Kidney (tissue), 13 donors: ENCODE measurements at regions not wholly inside any gene's neighbourhood (a gene's known extent, or its start where the extent isn't known, plus 50 kb on each side); places are given as distances from the start of the nearest gene placed in this dataset.

Experiments
- DNase-seq, 5 donors: peaks; one replicate each; pipeline ENCODE4 v3.0.0-alpha.2; 2013 to 2020
- FAIRE-seq: peaks from 2 replicates; lab custom pipeline; 2012; peaks lifted over from hg19 to GRCh38; lab: Jason Lieb, UNC
- H3K27ac ChIP-seq, 2 donors: one replicate each; pipeline ENCODE4 v1.7.0; 2013; ENCODE audit warnings: low read depth in 2 of 2, low read length in 2 of 2, inconsistent platforms in 1 of 2
- H3K27me3 ChIP-seq: one replicate; pipeline ENCODE4 v1.7.1; 2013; ENCODE audit warnings: low read length, inconsistent platforms; ENCODE audit not compliant: control insufficient read depth, insufficient read depth
- H3K36me3 ChIP-seq, 3 donors: one replicate each; pipeline versions ENCODE4 v1.7.0 to v1.7.1; 2013; ENCODE audit warnings: low read length in 3 of 3, control low read depth in 1 of 3, inconsistent platforms in 1 of 3; ENCODE audit not compliant: insufficient read depth in 3 of 3, control insufficient read depth in 2 of 3
- H3K4me1 ChIP-seq, 3 donors: one replicate each; pipeline versions ENCODE4 v1.7.0 to v1.7.1; 2013; ENCODE audit warnings: low read length in 3 of 3, inconsistent platforms in 1 of 3, low read depth in 1 of 3; ENCODE audit not compliant: control insufficient read depth in 2 of 3, insufficient read depth in 2 of 3
- H3K4me3 ChIP-seq, 3 donors: one replicate each; pipeline versions ENCODE4 v1.7.0 to v1.8.1; 2013; ENCODE audit warnings: low read length in 3 of 3, control low read depth in 1 of 3, inconsistent platforms in 1 of 3
- H3K9ac ChIP-seq, 3 donors: one replicate each; pipeline versions ENCODE4 v1.7.0 to v1.7.1; 2013; ENCODE audit warnings: low read length in 3 of 3, control low read depth in 1 of 3, inconsistent platforms in 1 of 3
- H3K9me3 ChIP-seq, 3 donors: one replicate each; pipeline versions ENCODE4 v1.7.0 to v1.7.1; 2013; ENCODE audit warnings: low read length in 3 of 3, control low read depth in 1 of 3, inconsistent platforms in 1 of 3; ENCODE audit not compliant: control insufficient read depth in 2 of 3, insufficient read depth in 1 of 3
- CTCF ChIP-seq: IDR thresholded peaks from 3 replicates; pipeline ENCODE4 v1.5.1; 2012; ENCODE audit warnings: mild to moderate bottlenecking, moderate library complexity, borderline replicate concordance; ENCODE audit not compliant: insufficient read depth; ENCODE audit errors: extremely low read depth
- intact Hi-C: fragments of 100-400 bp; cut with DNase I; formaldehyde crosslinking; loops from one replicate; pipeline ENCODE4 v1.11.1; 2022
- donor health status: control.
- donor health status: control.
- donor health status: control.
- donor health status: control.
- donor health status: control.
- donor health status: DM: yes; HTN: yes; CAD: no.
- donor health status: Normal renal cell carcinoma (clear cell type).

GRCh38 chr2:188114014-188114413 is 177.7 kb upstream of the GULP1 start:
- Histone ChIP-seq H3K36me3 (no peaks in the 10 kb centered on the region), H3K4me1 (no peaks in the 10 kb centered on the region), H3K9ac (no peak overlapping the region), H3K27ac (no peak overlapping the region), H3K27me3 (no peaks in the 10 kb centered on the region), H3K9me3 (no peaks in the 10 kb centered on the region), H3K4me3 (no peak overlapping the region)
- no peak for TF ChIP-seq CTCF
- FAIRE-seq = no peak
- intact Hi-C loops = no loop called here
- no peak for DNase-seq

GRCh38 chr2:188117706-188118105 is 174.0 kb upstream of the GULP1 start:
- Histone ChIP-seq H3K27me3 (no peaks in the 10 kb centered on the region), H3K9ac (no peak overlapping the region), H3K4me3 (no peak overlapping the region), H3K36me3 (no peaks in the 10 kb centered on the region), H3K4me1 (no peaks in the 10 kb centered on the region), H3K27ac (no peak overlapping the region), H3K9me3 (no peaks in the 10 kb centered on the region)
- intact Hi-C loops = no loop called here
- no peak for TF ChIP-seq CTCF
- DNase-seq (no peak), FAIRE-seq (no peak)

GRCh38 chr2:188118431-188118830 is 173.2 kb upstream of the GULP1 start:
- no peaks in the 10 kb centered on the region for H3K4me1 ChIP-seq

More at GRCh38 chr2:188118431-188118830, 173.2 kb upstream of the GULP1 start:
- Histone ChIP-seq H3K27ac (no peak overlapping the region), H3K36me3 (no peaks in the 10 kb centered on the region), H3K27me3 (no peaks in the 10 kb centered on the region), H3K9me3 (no peaks in the 10 kb centered on the region), H3K4me3 (no peak overlapping the region), H3K9ac (no peak overlapping the region)
- no peak for TF ChIP-seq CTCF
- FAIRE-seq (no peak), DNase-seq (peak in 1 of 5 donors; percentile 14)
- intact Hi-C loops = no loop called here
